Panc1 (cell line): ENCODE measurements at regions not wholly inside any gene's neighbourhood (a gene's known extent, or its start where the extent isn't known, plus 50 kb on each side); places are given as distances from the start of the nearest gene placed in this dataset.

Source experiments
- ATAC-seq: fragments of 200-7000 bp; cut with Tn5 transposase; 2 replicates; pipeline ENCODE4 v1.9.1; 2020; ENCODE audit warnings: mild to moderate bottlenecking, moderate library complexity
- BruUV-seq: library from RNA; stranded (reverse); fragments of 400-500 nt; replicated peaks from 2 replicates; lab custom pipeline; 2021; lab: Mats Ljungman, UMichigan
- CTCF ChIA-PET: fragments of 300-600 bp; sonication (Branson Sonifier 250); formaldehyde crosslinking; loops from one replicate; lab custom pipeline; 2022; ENCODE audit warnings: antibody characterized with exemption; lab: Charles Lee
- POLR2A ChIA-PET: fragments of 300-600 bp; sonication (Branson Sonifier 250); formaldehyde crosslinking; loops from one replicate; lab custom pipeline; 2022; ENCODE audit warnings: antibody characterized with exemption; lab: Charles Lee
- DNase-seq: peaks from one replicate; pipeline ENCODE4 v3.0.0-alpha.2; 2010; ENCODE audit warnings: low read depth, low spot score
- H3K27ac ChIP-seq: 2 replicates; pipeline ENCODE4 v1.5.1; 2011; ENCODE audit warnings: mild to moderate bottlenecking, low read length, inconsistent platforms
- H3K27me3 ChIP-seq: fragments of 200-500 bp; sonication (Bioruptor generic); 2 replicates; pipeline ENCODE4 v1.6.0; 2014; ENCODE audit warnings: low read length, inconsistent platforms; ENCODE audit not compliant: control insufficient read depth, insufficient read depth
- H3K36me3 ChIP-seq: fragments of 200-500 bp; sonication (Bioruptor generic); 2 replicates; pipeline ENCODE4 v1.5.1; 2014; ENCODE audit warnings: inconsistent platforms, mild to moderate bottlenecking, low read length, moderate library complexity; ENCODE audit not compliant: control insufficient read depth, insufficient read depth
- H3K4me1 ChIP-seq: 2 replicates; pipeline ENCODE4 v1.5.1; 2011; ENCODE audit warnings: inconsistent platforms, mild to moderate bottlenecking, low read length, moderate library complexity; ENCODE audit not compliant: control insufficient read depth, insufficient read depth
- H3K4me3 ChIP-seq, 2 experiments: 2 replicates each; pipeline ENCODE4 v1.5.1; 2011 to 2012; ENCODE audit warnings: low read depth in 2 of 2, low read length in 2 of 2, mild to moderate bottlenecking in 2 of 2, inconsistent platforms in 1 of 2, moderate library complexity in 1 of 2
- H3K9me3 ChIP-seq: fragments of 200-500 bp; sonication (Bioruptor generic); 2 replicates; pipeline ENCODE4 v1.5.1; 2014; ENCODE audit warnings: low read depth, mild to moderate bottlenecking, inconsistent platforms, low read length, moderate library complexity; ENCODE audit not compliant: control insufficient read depth, insufficient read depth
- POLR2AphosphoS5 ChIP-seq: IDR thresholded peaks from 2 replicates; pipeline ENCODE4 v1.6.1; 2012; ENCODE audit warnings: mild to moderate bottlenecking, low read depth, low read length, moderate library complexity
- SIN3A ChIP-seq: IDR thresholded peaks from 2 replicates; pipeline ENCODE4 v1.6.1; 2012; ENCODE audit warnings: low read depth, mild to moderate bottlenecking, low read length, moderate library complexity, borderline replicate concordance; ENCODE audit not compliant: insufficient read depth
- TCF7L2 ChIP-seq: IDR thresholded peaks from 2 replicates; pipeline ENCODE4 v1.6.1; 2011; ENCODE audit warnings: mild to moderate bottlenecking, low read depth, low read length, inconsistent platforms
- in situ Hi-C: cut with HindIII; loops from 2 replicates; pipeline ENCODE4 v1.10.0; 2016; ENCODE audit warnings: low sequenced_read_pairs, low pct_unique_long_range_greater_than_20kb
- intact Hi-C: fragments of 100-400 bp; cut with micrococcal nuclease; formaldehyde crosslinking; loops from one replicate; pipeline ENCODE4 v1.10.0; 2022; ENCODE audit not compliant: unreplicated experiment
- TF ChIP-seq, protein P1 (sequence below): fragments of 450-650 bp; IDR thresholded peaks from 2 replicates; pipeline ENCODE4 v1.5.1; 2017; ENCODE audit warnings: mild to moderate bottlenecking
- TF ChIP-seq, protein P2 (sequence below), 2 experiments: IDR thresholded peaks; 2 replicates each; pipeline ENCODE4 v1.6.1; 2011 to 2012; ENCODE audit warnings: low read depth in 2 of 2, control low read depth in 1 of 2, low read length in 1 of 2, mild to moderate bottlenecking in 1 of 2, moderate library complexity in 1 of 2; ENCODE audit not compliant: insufficient read depth in 1 of 2

DNA sequence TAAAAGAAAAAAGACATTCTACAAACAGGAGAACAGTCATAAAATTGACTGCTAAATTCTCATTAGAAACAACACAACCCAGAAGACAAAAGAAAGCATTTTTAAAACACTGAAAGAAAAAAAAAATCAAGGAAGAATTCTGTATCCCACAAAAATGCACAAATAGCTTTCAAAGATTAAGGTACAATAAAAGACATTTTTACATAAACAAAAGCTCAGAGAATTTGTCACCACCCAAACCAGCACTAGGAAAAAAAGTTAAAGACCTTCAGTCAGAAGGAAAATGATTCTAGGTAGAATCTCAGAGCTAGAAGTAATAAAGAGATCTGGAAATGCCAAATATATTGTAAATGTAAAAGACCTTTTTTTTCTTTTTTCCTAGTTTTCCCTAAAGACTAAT lies 252.4 kb downstream of the CLIC5 start:
- ChIA-PET CTCF (no interaction called here), POLR2A (interaction anchor here (0.7 kb wide), 1 partner anchor 117 kb away, joined by 3 read pairs; no protein-coding TSS in a partner anchor)
- TF ChIP-seq, protein P1, sequence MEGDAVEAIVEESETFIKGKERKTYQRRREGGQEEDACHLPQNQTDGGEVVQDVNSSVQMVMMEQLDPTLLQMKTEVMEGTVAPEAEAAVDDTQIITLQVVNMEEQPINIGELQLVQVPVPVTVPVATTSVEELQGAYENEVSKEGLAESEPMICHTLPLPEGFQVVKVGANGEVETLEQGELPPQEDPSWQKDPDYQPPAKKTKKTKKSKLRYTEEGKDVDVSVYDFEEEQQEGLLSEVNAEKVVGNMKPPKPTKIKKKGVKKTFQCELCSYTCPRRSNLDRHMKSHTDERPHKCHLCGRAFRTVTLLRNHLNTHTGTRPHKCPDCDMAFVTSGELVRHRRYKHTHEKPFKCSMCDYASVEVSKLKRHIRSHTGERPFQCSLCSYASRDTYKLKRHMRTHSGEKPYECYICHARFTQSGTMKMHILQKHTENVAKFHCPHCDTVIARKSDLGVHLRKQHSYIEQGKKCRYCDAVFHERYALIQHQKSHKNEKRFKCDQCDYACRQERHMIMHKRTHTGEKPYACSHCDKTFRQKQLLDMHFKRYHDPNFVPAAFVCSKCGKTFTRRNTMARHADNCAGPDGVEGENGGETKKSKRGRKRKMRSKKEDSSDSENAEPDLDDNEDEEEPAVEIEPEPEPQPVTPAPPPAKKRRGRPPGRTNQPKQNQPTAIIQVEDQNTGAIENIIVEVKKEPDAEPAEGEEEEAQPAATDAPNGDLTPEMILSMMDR = no peak
- TF ChIP-seq, protein P2, sequence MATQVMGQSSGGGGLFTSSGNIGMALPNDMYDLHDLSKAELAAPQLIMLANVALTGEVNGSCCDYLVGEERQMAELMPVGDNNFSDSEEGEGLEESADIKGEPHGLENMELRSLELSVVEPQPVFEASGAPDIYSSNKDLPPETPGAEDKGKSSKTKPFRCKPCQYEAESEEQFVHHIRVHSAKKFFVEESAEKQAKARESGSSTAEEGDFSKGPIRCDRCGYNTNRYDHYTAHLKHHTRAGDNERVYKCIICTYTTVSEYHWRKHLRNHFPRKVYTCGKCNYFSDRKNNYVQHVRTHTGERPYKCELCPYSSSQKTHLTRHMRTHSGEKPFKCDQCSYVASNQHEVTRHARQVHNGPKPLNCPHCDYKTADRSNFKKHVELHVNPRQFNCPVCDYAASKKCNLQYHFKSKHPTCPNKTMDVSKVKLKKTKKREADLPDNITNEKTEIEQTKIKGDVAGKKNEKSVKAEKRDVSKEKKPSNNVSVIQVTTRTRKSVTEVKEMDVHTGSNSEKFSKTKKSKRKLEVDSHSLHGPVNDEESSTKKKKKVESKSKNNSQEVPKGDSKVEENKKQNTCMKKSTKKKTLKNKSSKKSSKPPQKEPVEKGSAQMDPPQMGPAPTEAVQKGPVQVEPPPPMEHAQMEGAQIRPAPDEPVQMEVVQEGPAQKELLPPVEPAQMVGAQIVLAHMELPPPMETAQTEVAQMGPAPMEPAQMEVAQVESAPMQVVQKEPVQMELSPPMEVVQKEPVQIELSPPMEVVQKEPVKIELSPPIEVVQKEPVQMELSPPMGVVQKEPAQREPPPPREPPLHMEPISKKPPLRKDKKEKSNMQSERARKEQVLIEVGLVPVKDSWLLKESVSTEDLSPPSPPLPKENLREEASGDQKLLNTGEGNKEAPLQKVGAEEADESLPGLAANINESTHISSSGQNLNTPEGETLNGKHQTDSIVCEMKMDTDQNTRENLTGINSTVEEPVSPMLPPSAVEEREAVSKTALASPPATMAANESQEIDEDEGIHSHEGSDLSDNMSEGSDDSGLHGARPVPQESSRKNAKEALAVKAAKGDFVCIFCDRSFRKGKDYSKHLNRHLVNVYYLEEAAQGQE (IDR thresholded peaks at IDR 0.05; ENCODE audit: insufficient read depth in 1 of 2, low read depth in 2 of 2, low read length in 1 of 2) = no peak
- no peak for TF ChIP-seq SIN3A
- TF ChIP-seq POLR2AphosphoS5 = no peak
- TF ChIP-seq TCF7L2 = no peak
- no TSS peak for BruUV-seq
- Histone ChIP-seq H3K27me3 (no peaks in the 10 kb centered on the region), H3K4me1 (no peaks in the 10 kb centered on the region), H3K27ac (no peak overlapping the region), H3K36me3 (no peaks in the 10 kb centered on the region), H3K9me3 (0 out of 2 replicates have a peak, but pooled peaks cover 11% of the 10 kb centered on the region), H3K4me3 (no peak overlapping the region)
- ATAC-seq (no peak), DNase-seq (no peak)
- intact Hi-C loops (no loop called here), in situ Hi-C loops (no loop called here)

DNA sequence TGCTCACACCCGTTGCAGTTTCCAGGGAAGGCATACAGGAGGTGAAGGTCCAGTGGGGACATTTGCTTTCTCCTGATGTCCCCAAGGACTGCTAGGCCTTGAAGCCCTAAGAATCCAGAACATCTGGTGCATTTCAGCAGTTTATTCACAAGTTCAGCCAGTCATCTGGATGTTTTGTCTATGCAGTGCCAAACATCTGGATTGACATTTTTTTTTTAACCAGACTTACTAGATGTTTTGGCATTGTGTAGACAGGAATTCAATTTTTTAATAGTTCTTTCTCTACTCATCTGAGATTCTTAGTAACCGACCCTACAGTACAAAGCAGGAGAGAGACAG lies 256.2 kb downstream of the CLIC5 start:
- intact Hi-C loops = no loop called here
- DNase-seq = no peak
- H3K4me1 ChIP-seq = no peaks in the 10 kb centered on the region
- no peak for ATAC-seq
- in situ Hi-C loops = no loop called here
- no peak overlapping the region for H3K4me3 ChIP-seq
- no peak overlapping the region for H3K27ac ChIP-seq
- 0 out of 2 replicates have a peak, but pooled peaks cover 8% of the 10 kb centered on the region for H3K9me3 ChIP-seq
- H3K36me3 ChIP-seq = no peaks in the 10 kb centered on the region
- CTCF ChIA-PET = interaction anchor here (0.5 kb wide), 1 partner anchor 36 kb away, joined by 6 read pairs; no protein-coding TSS in a partner anchor
- POLR2A ChIA-PET = no interaction called here
- TF ChIP-seq, protein P2 (IDR thresholded peaks at IDR 0.05; ENCODE audit: insufficient read depth in 1 of 2, low read depth in 2 of 2, low read length in 1 of 2) = no peak
- no peak for TF ChIP-seq POLR2AphosphoS5
- TF ChIP-seq TCF7L2 = no peak
- TF ChIP-seq, protein P1 = no peak
- TF ChIP-seq SIN3A = no peak
- no peaks in the 10 kb centered on the region for H3K27me3 ChIP-seq
- BruUV-seq = no TSS peak
